K562 (cell line): ENCODE measurements at regions not wholly inside any gene's neighbourhood (a gene's known extent, or its start where the extent isn't known, plus 50 kb on each side); places are given as distances from the start of the nearest gene placed in this dataset.
A peak's percentile ranks its signal among the peaks of the same experiment; 100 is the strongest.
"Not testable (repeated sequence)": the region's sequence is repeated elsewhere in the genome, so short reads cannot be mapped to it uniquely, and the experiment has no call there.

Experiments
- ATAC-seq: fragments of 200-7000 bp; cut with Tn5 transposase; 3 replicates; pipeline ENCODE4 v1.9.1; 2020; ENCODE audit warnings: moderate library complexity
- BruUV-seq: library from RNA; stranded (reverse); fragments of 400-500 nt; replicated peaks from 2 replicates; lab custom pipeline; 2021; lab: Mats Ljungman, UMichigan
- CTCF ChIA-PET: fragments of 300-600 bp; formaldehyde crosslinking; extraction: SDS; loops from one replicate; lab custom pipeline; 2021; ENCODE audit warnings: low intra/inter-chr PET ratio; lab: Yijun Ruan, JAX
- POLR2A ChIA-PET: fragments of 300-600, 350-650 bp; sonication (Branson Sonifier 250); formaldehyde crosslinking; extraction: SDS; loops from one replicate; lab custom pipeline; 2021; ENCODE audit warnings: antibody characterized with exemption, inconsistent platforms; lab: Yijun Ruan, JAX
- DNase-seq, 4 experiments: peaks; one replicate each; pipeline versions ENCODE4 v3.0.0 to v3.0.0-alpha.2; 2011 to 2018; ENCODE audit warnings: low spot score in 3 of 4, mixed read lengths in 3 of 4; ENCODE audit errors: extremely low read depth in 1 of 4
- FAIRE-seq: peaks from 2 replicates; lab custom pipeline; 2011; peaks lifted over from hg19 to GRCh38; lab: Jason Lieb, UNC
- H2AFZ ChIP-seq: 2 replicates; pipeline ENCODE4 v1.6.0; 2011; ENCODE audit warnings: low read depth, low read length, control low read depth, inconsistent platforms
- H3K27ac ChIP-seq: fragments of 200-600 bp; 3 replicates; pipeline ENCODE4 v1.8.0; 2011; ENCODE audit warnings: low read depth, mild to moderate bottlenecking, control low read depth, inconsistent platforms, low read length, moderate library complexity, mixed read lengths; ENCODE audit errors: extremely low read depth
- H3K27me3 ChIP-seq, 2 experiments: fragments of 300-600 bp in 1 of 2; 2 replicates in 1 of 2; 3 replicates in 1 of 2; pipeline versions ENCODE4 v1.6.0 to v1.8.0; 2011; ENCODE audit warnings: inconsistent platforms in 2 of 2, low read length in 2 of 2, mild to moderate bottlenecking in 1 of 2, mixed read lengths in 1 of 2, moderate library complexity in 1 of 2; ENCODE audit not compliant: control insufficient read depth in 2 of 2, insufficient read depth in 2 of 2
- H3K36me3 ChIP-seq: fragments of 300-600 bp; 3 replicates; pipeline ENCODE4 v1.8.0; 2011; ENCODE audit warnings: mild to moderate bottlenecking, low read length, inconsistent platforms; ENCODE audit not compliant: control insufficient read depth, insufficient read depth
- H3K4me1 ChIP-seq, 2 experiments: fragments of 200-600 bp in 1 of 2; replicated peaks in 1 of 2; 2 replicates in 1 of 2; 3 replicates in 1 of 2; pipeline versions ENCODE4 v1.5.1 to v1.8.0; 2011; ENCODE audit warnings: inconsistent platforms in 2 of 2, low read length in 2 of 2, mild to moderate bottlenecking in 1 of 2, mixed read lengths in 1 of 2, moderate library complexity in 1 of 2; ENCODE audit not compliant: control insufficient read depth in 2 of 2, insufficient read depth in 2 of 2
- H3K4me2 ChIP-seq: 2 replicates; pipeline ENCODE4 v1.6.1; 2011; ENCODE audit warnings: low read length, control low read depth, inconsistent platforms, mixed read lengths; ENCODE audit not compliant: insufficient read depth
- H3K4me3 ChIP-seq: fragments of 200-600 bp; sonication (generic), shearing (Covaris generic); 2 replicates; pipeline ENCODE4 v1.5.1; 2016; ENCODE audit warnings: control low read depth, inconsistent platforms
- H3K79me2 ChIP-seq: fragments of 200-600 bp; 3 replicates; pipeline ENCODE4 v1.8.0; 2011; ENCODE audit warnings: low read length, inconsistent platforms; ENCODE audit not compliant: control insufficient read depth, insufficient read depth
- H3K9ac ChIP-seq, 2 experiments: 2 replicates each; pipeline versions ENCODE4 v1.6.0 to v1.6.1; 2011; ENCODE audit warnings: low read depth in 2 of 2, low read length in 2 of 2, control low read depth in 1 of 2, inconsistent platforms in 1 of 2, mild to moderate bottlenecking in 1 of 2, mixed read lengths in 1 of 2; ENCODE audit not compliant: insufficient read depth in 1 of 2
- H3K9me1 ChIP-seq: one replicate; pipeline ENCODE4 v1.6.0; 2011; ENCODE audit warnings: inconsistent platforms, mild to moderate bottlenecking, low read length, moderate library complexity; ENCODE audit not compliant: control insufficient read depth, insufficient read depth
- H3K9me3 ChIP-seq: replicated peaks from 2 replicates; pipeline ENCODE4 v1.5.1; 2011; ENCODE audit warnings: low read depth, low read length, inconsistent platforms; ENCODE audit not compliant: control insufficient read depth, insufficient read depth
- H4K20me1 ChIP-seq: replicated peaks from 2 replicates; pipeline ENCODE4 v1.6.1; 2011; ENCODE audit warnings: low read length, inconsistent platforms, mixed read lengths; ENCODE audit not compliant: control insufficient read depth, insufficient read depth
- FOXM1 ChIP-seq, 2 experiments: fragments of 450-650 bp in 1 of 2; sonication (generic) in 1 of 2; formaldehyde crosslinking in 1 of 2; IDR thresholded peaks; 2 replicates each; pipeline versions ENCODE4 v1.6.1 to v1.9.0; 2017 to 2022; ENCODE audit warnings: low read depth in 2 of 2, mild to moderate bottlenecking in 2 of 2, missing genetic modification reagents in 1 of 2, moderate library complexity in 1 of 2
- ZNF316 ChIP-seq: fragments of 450-650 bp; IDR thresholded peaks from 2 replicates; pipeline ENCODE4 v1.6.1; 2016
- WGBS: fragments of 100-300 bp; shearing (Covaris generic); methylation state at CpG from one replicate; pipeline ENCODE4 v1.1.6; 2016; ENCODE audit warnings: low coverage, mixed read lengths; ENCODE audit not compliant: insufficient coverage; ENCODE audit errors: missing lambda C conversion rate; 5-methylcytosine and 5-hydroxymethylcytosine counted together
- in situ Hi-C: fragments of 300-500 bp; cut with MboI; formaldehyde crosslinking; loops from 4 replicates; pipeline ENCODE4 v1.15.0; 2018; ENCODE audit warnings: inconsistent platforms, mixed read lengths
- intact Hi-C: fragments of 100-400 bp; cut with micrococcal nuclease; formaldehyde crosslinking; loops from 2 replicates; pipeline ENCODE4 v1.14.2; 2022

GRCh38 chr4:20003836-20004558, 247.7 kb upstream of the SLIT2 start:
- in situ Hi-C loops, result not testable (repeated sequence)

DNA sequence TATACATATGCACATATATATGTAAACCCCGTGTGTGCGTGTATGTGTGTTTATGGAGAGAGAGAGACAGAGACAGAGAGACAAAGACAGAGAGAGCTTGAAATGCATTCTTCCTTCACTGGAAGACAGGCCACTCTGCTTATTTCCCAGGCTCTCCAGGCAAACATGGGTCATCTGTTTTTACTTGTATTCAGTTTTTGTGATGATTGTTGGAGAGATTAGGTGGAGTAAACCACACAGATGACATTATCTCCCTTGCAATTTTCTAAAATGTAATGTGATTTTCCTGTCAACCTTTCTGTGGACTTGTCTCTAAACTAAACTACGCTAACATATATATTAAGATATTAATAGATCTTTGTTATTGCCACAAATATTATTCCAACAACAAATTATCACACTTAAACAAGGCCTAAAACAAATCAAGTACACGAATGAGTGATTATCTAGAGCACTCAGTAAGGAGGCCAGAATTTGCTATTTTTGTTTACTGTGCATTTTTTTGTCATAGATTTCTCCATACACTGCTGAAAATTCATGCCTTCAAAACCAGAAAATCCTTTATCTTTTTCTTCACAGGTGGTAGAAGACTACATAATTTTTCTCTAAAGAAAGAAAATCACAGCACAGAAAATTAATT, 251.8 kb upstream of the SLIT2 start:
- in situ Hi-C loops, result no loop called here
- no peaks in the 10 kb centered on the region for H3K79me2 ChIP-seq
- H3K4me3 ChIP-seq, result no peak overlapping the region
- no peak overlapping the region for H3K4me2 ChIP-seq
- ChIA-PET POLR2A (no interaction called here), CTCF (no interaction called here)
- H3K9me3 ChIP-seq, result no peaks in the 10 kb centered on the region
- DNase-seq, result no peak
- H3K36me3 ChIP-seq, result no peaks in the 10 kb centered on the region
- no peak for TF ChIP-seq FOXM1 (IDR thresholded peaks at IDR 0.05; ENCODE audit: low read depth)
- TF ChIP-seq FOXM1 (CRISPR knock-in tag; IDR thresholded peaks at IDR 0.05; ENCODE audit: low read depth), result no peak
- 0 out of 2 replicates have a peak, but pooled peaks have one; percentile 27 for TF ChIP-seq ZNF316
- intact Hi-C loops, result no loop called here
- ATAC-seq, result no peak
- H3K27me3 ChIP-seq, result no peaks in the 10 kb centered on the region
- no TSS peak for BruUV-seq
- no peak overlapping the region for H3K27ac ChIP-seq
- WGBS, result 2% methylated on average over 4 of the region's 4 CpGs
- H3K4me1 ChIP-seq, result no peaks in the 10 kb centered on the region
- H3K9ac ChIP-seq, result no peak overlapping the region
- H3K9me1 ChIP-seq, result no peaks in the 10 kb centered on the region
- no peak for FAIRE-seq
- H4K20me1 ChIP-seq, result no peaks in the 10 kb centered on the region
- no peak overlapping the region for H2AFZ ChIP-seq

More at GRCh38 chr4:20003836-20004558, 247.7 kb upstream of the SLIT2 start:
- H3K4me3 ChIP-seq, intact Hi-C loops, H3K4me2 ChIP-seq, H3K79me2 ChIP-seq, H3K9ac ChIP-seq, BruUV-seq, POLR2A ChIA-PET, H4K20me1 ChIP-seq, CTCF ChIA-PET, ATAC-seq, FAIRE-seq, H3K9me1 ChIP-seq, H3K4me1 ChIP-seq, H3K9me3 ChIP-seq, H3K27me3 ChIP-seq, H2AFZ ChIP-seq, DNase-seq, H3K27ac ChIP-seq, H3K36me3 ChIP-seq: not testable (repeated sequence)
- 5% methylated on average over 27 of the region's 52 CpGs for WGBS
